Activated CD8-positive, alpha-beta T cell treated with anti-CD3 and anti-CD28 coated beads for 36 hours (primary cell): ENCODE measurements at regions not wholly inside any gene's neighbourhood (a gene's known extent, or its start where the extent isn't known, plus 50 kb on each side); places are given as distances from the start of the nearest gene placed in this dataset.

ENCODE experiments used
- ATAC-seq: fragments of 200-7000 bp; cut with Tn5 transposase; one replicate; pipeline ENCODE4 v1.10.0; 2021; ENCODE audit warnings: mild to moderate bottlenecking, moderate library complexity
- CTCF ChIA-PET: fragments of 350-600 bp; sonication (Branson Sonifier 250); formaldehyde crosslinking; loops from one replicate; lab custom pipeline; 2021; ENCODE audit warnings: antibody characterized with exemption; lab: Charles Lee
- POLR2A ChIA-PET: fragments of 350-600 bp; sonication (Branson Sonifier 250); formaldehyde crosslinking; loops from one replicate; lab custom pipeline; 2021; ENCODE audit warnings: antibody characterized with exemption; lab: Charles Lee
- DNase-seq: peaks from one replicate; pipeline ENCODE4 v3.0.0-alpha.2; 2020
- H3K27ac Mint-ChIP-seq: one replicate; pipeline ENCODE4 v1.8.0; 2021; ENCODE audit warnings: mild to moderate bottlenecking, mixed read lengths
- H3K27me3 Mint-ChIP-seq: one replicate; pipeline ENCODE4 v1.8.0; 2021; ENCODE audit warnings: mixed read lengths
- H3K36me3 Mint-ChIP-seq: one replicate; pipeline ENCODE4 v1.8.0; 2021; ENCODE audit warnings: low read depth, mixed read lengths
- H3K4me1 Mint-ChIP-seq: one replicate; pipeline ENCODE4 v1.8.0; 2021; ENCODE audit warnings: low read depth, mixed read lengths
- H3K4me3 Mint-ChIP-seq: one replicate; pipeline ENCODE4 v1.8.0; 2021; ENCODE audit warnings: mild to moderate bottlenecking, moderate library complexity, mixed read lengths
- H3K9me3 Mint-ChIP-seq: one replicate; pipeline ENCODE4 v1.8.0; 2021; ENCODE audit warnings: mixed read lengths
- intact Hi-C: fragments of 100-400 bp; cut with micrococcal nuclease; formaldehyde crosslinking; loops from one replicate; pipeline ENCODE4 v1.10.0; 2022
- TF ChIP-seq, protein P1 (sequence below): fragments of 200-600 bp; IDR thresholded peaks from one replicate; pipeline ENCODE4 v1.8.0; 2022; ENCODE audit warnings: antibody characterized with exemption, mild to moderate bottlenecking

DNA sequence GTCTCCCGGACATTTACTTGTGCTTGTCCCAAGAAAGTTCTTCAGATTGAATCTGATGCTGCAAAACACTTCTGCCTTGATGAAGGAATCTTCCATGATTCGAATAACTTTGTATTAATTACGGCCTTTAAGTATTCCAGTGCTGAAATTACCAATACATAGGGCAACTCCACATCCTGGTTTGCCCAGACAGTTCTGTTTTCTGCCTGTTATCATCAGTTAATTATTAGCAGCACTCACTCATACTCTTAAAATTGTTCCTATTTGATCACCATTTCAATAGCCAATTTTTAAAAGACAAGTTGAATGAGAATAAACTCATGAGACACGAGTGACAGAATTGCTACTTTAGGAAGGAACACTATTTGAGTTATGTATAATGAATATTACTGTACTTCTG is 620.7 kb upstream of the ZEB2 start:
- H3K4me3 Mint-ChIP-seq: no peak overlapping the region
- H3K9me3 Mint-ChIP-seq: no peaks in the 10 kb centered on the region
- ATAC-seq: no peak
- no peaks in the 10 kb centered on the region for H3K27me3 Mint-ChIP-seq
- no peaks in the 10 kb centered on the region for H3K36me3 Mint-ChIP-seq
- no peak overlapping the region for H3K27ac Mint-ChIP-seq
- ChIA-PET POLR2A (no interaction called here), CTCF (no interaction called here)
- DNase-seq: no peak
- TF ChIP-seq, protein P1, sequence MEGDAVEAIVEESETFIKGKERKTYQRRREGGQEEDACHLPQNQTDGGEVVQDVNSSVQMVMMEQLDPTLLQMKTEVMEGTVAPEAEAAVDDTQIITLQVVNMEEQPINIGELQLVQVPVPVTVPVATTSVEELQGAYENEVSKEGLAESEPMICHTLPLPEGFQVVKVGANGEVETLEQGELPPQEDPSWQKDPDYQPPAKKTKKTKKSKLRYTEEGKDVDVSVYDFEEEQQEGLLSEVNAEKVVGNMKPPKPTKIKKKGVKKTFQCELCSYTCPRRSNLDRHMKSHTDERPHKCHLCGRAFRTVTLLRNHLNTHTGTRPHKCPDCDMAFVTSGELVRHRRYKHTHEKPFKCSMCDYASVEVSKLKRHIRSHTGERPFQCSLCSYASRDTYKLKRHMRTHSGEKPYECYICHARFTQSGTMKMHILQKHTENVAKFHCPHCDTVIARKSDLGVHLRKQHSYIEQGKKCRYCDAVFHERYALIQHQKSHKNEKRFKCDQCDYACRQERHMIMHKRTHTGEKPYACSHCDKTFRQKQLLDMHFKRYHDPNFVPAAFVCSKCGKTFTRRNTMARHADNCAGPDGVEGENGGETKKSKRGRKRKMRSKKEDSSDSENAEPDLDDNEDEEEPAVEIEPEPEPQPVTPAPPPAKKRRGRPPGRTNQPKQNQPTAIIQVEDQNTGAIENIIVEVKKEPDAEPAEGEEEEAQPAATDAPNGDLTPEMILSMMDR: no peak
- H3K4me1 Mint-ChIP-seq: no peaks in the 10 kb centered on the region
- intact Hi-C loops: no loop called here

DNA sequence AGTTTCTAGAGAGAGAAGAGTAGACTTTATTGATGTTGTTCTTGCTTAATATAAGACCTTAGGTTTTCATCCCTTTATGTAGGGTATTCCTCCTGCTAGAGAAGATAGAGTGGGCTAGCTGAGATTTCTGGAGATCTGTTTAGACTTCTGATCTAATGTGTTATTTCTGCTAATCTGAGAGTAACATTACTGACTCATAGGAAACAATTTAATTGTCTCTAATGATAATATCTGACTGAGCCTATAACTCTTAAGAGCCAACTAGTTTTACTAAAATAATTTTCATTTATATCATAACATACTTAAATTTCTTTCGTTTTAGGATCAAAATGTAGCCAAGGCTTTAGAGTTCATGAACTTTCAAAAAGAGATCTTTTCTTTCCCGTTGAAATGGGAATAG is 618.7 kb upstream of the ZEB2 start:
- Mint-ChIP-seq H3K9me3 (no peaks in the 10 kb centered on the region), H3K27me3 (no peaks in the 10 kb centered on the region), H3K27ac (no peak overlapping the region), H3K4me1 (no peaks in the 10 kb centered on the region), H3K36me3 (no peaks in the 10 kb centered on the region), H3K4me3 (no peak overlapping the region)
- DNase-seq: no peak
- intact Hi-C loops: no loop called here
- CTCF ChIA-PET: no interaction called here
- POLR2A ChIA-PET: no interaction called here
- no peak for ATAC-seq
- TF ChIP-seq, protein P1: no peak

DNA sequence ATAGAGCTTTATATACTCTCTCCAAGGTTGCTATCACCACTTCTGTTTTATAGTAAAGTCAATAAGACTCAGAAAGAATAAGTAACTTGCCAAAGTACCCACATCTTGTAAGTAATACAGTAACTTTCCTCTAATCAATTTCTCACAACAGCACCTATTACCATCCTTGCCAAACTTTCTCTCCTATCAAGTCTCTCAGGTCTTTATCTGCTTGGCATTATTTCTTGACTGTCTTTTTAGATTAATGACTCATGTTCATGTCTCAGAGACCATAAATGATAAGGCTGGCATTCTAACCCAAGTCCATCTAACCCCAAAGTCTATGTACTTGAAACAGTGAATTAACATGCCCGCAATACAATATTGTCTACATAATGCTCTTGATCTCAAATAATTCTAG is 618.0 kb upstream of the ZEB2 start:
- H3K4me1 Mint-ChIP-seq: no peaks in the 10 kb centered on the region
- DNase-seq: no peak

DNA sequence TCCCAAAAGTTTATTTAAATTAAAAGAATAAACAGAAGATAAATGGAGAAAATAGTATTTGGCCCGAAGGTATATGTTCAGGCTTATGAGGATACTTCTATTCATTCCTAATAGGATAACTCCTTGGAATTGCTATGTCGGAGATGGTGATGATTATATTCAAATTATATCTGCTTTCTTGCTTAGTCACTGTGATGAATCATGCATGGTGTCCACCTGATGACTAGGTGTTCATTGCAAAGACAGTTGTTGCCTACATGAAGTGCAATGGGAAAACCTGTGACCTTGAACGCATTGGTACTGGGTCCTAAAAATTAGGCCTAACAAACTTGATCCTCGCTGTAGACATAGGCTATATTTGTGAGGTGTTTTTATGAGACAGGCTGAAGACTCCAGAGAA is 617.3 kb upstream of the ZEB2 start:
- H3K27me3 Mint-ChIP-seq: no peaks in the 10 kb centered on the region
- H3K9me3 Mint-ChIP-seq: no peaks in the 10 kb centered on the region
- H3K4me1 Mint-ChIP-seq: no peaks in the 10 kb centered on the region
- H3K27ac Mint-ChIP-seq: no peak overlapping the region
- no peak for ATAC-seq
- POLR2A ChIA-PET: no interaction called here
- H3K4me3 Mint-ChIP-seq: no peak overlapping the region
- intact Hi-C loops: no loop called here
- H3K36me3 Mint-ChIP-seq: no peaks in the 10 kb centered on the region
- TF ChIP-seq, protein P1: no peak
- DNase-seq: no peak
- CTCF ChIA-PET: no interaction called here

More for the DNA sequence above, 618.0 kb upstream of the ZEB2 start:
- POLR2A ChIA-PET: no interaction called here
- Mint-ChIP-seq H3K4me3 (no peak overlapping the region), H3K27me3 (no peaks in the 10 kb centered on the region), H3K36me3 (no peaks in the 10 kb centered on the region), H3K9me3 (no peaks in the 10 kb centered on the region), H3K27ac (no peak overlapping the region)
- CTCF ChIA-PET: no interaction called here
- intact Hi-C loops: no loop called here
- TF ChIP-seq, protein P1: no peak
- no peak for ATAC-seq

DNA sequence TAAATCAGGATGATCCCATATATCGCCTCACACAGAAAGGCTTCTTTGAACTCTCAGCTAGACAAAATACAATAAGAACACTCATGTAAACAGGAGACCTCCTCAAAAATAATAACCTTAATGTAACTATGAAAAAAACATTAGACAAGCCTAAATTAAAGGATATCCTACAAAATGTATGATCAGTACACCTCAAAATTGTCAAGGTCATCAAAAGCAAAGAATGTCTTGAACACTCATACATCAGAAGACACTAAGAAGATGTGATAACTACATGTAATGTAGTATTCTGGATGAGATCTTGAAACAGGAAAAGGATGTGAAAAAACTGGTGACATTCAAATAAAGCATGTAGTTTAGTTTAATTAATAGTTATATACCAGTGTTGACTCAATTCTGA is 616.8 kb upstream of the ZEB2 start:
- TF ChIP-seq, protein P1: no peak
- DNase-seq: no peak
- Mint-ChIP-seq H3K27ac (no peak overlapping the region), H3K9me3 (no peaks in the 10 kb centered on the region), H3K27me3 (no peaks in the 10 kb centered on the region), H3K36me3 (no peaks in the 10 kb centered on the region), H3K4me1 (no peaks in the 10 kb centered on the region), H3K4me3 (no peak overlapping the region)
- no peak for ATAC-seq
- CTCF ChIA-PET: no interaction called here
- POLR2A ChIA-PET: no interaction called here
- intact Hi-C loops: no loop called here
